ENCODE measurements at regions not wholly inside any gene's neighbourhood (a gene's known extent, or its start where the extent isn't known, plus 50 kb on each side); places are given as distances from the start of the nearest gene placed in this dataset.

DNA sequence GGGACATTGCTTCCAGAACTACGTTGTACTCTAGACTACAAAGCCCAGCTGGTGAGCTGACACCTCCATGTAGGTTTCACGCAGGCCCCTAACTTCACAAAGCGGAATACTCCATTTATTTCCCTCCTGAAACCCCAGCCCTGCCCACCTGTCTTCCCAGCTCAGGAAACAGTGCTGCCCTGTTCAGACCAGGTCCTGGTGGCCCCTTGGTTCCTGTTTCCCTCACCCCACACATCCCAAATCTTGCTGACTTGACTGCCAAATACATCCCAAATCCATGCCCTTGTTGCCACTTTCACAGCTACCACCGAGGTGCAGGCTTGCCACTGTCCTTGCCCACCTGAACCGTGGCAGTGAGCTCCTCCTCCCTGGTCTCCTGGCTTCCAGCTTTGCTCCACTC is 113.1 kb upstream of the PTPN1 start:
- Mint-ChIP-seq H3K4me1 (ENCODE audit: low read depth) (peaks cover 4% of the 10 kb centered on the region), H3K4me3 (no peak overlapping the region), H3K27me3 (ENCODE audit: low read depth) (no peaks in the 10 kb centered on the region), H3K36me3 (ENCODE audit: low read depth) (no peaks in the 10 kb centered on the region), H3K27ac (no peak overlapping the region), H3K9me3 (no peaks in the 10 kb centered on the region)
- DNase-seq (ENCODE audit: low spot score), result no peak

DNA sequence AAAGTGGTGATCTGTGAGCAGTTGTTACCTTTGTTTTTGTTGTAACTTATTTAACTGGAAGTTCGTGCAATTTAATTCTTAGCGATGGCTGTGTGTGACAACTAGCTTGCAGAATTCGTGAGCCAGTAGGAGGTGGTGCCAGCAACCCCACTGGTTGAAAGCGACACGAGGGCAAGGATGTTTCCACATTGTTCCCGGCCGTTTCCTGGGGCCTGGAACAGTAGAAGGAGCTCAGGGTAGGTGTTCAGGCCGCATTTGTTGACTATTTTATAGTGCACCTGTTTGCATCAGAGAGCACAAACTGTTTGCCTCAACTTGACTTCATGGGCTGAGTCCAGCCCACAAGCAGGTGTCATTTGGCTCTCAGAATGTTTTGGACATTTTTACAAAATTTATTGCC is 112.1 kb upstream of the PTPN1 start:
- H3K4me3 Mint-ChIP-seq, result no peak overlapping the region
- H3K4me1 Mint-ChIP-seq (ENCODE audit: low read depth), result no peaks in the 10 kb centered on the region
- no peaks in the 10 kb centered on the region for H3K27me3 Mint-ChIP-seq (ENCODE audit: low read depth)
- H3K9me3 Mint-ChIP-seq, result no peaks in the 10 kb centered on the region
- H3K36me3 Mint-ChIP-seq (ENCODE audit: low read depth), result no peaks in the 10 kb centered on the region
- no peak for DNase-seq (ENCODE audit: low spot score)
- H3K27ac Mint-ChIP-seq, result no peak overlapping the region

- Mint-ChIP-seq H3K4me1 (ENCODE audit: low read depth) (no peaks in the 10 kb centered on the region), H3K4me3 (no peak overlapping the region), H3K27me3 (ENCODE audit: low read depth) (no peaks in the 10 kb centered on the region), H3K27ac (no peak overlapping the region), H3K9me3 (no peaks in the 10 kb centered on the region), H3K36me3 (ENCODE audit: low read depth) (no peaks in the 10 kb centered on the region)
- DNase-seq (ENCODE audit: low spot score), result no peak
Measured at GRCh38 chr20:50398471-50398820, 111.7 kb upstream of the PTPN1 start.

GRCh38 chr20:50398821-50399554 is 111.2 kb upstream of the PTPN1 start:
- DNase-seq (ENCODE audit: low spot score), result no peak
- H3K27me3 Mint-ChIP-seq (ENCODE audit: low read depth), result peaks cover 2% of the 10 kb centered on the region
- H3K36me3 Mint-ChIP-seq (ENCODE audit: low read depth), result no peaks in the 10 kb centered on the region
- H3K27ac Mint-ChIP-seq, result no peak overlapping the region
- no peak overlapping the region for H3K4me3 Mint-ChIP-seq
- H3K4me1 Mint-ChIP-seq (ENCODE audit: low read depth), result no peaks in the 10 kb centered on the region
- H3K9me3 Mint-ChIP-seq, result no peaks in the 10 kb centered on the region

DNA sequence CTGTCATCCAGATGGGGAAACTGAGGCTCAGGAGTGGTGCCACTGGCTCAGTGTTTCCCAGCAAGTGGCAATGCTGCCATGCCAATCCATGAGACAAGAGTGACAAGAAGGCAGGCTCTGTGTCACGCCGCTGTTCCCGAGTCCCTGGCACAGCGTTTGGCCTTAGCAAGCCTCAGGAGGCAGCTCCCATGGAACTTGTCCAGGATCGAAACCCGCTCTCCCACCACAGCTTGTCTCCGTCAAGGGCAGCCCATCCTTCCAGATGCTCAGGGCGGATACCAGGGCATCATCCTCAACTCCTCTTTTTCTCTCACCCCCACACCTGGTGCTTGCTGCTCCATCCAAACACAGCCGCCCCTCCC is 110.6 kb upstream of the PTPN1 start:
- Mint-ChIP-seq H3K9me3 (no peaks in the 10 kb centered on the region), H3K4me3 (no peak overlapping the region), H3K4me1 (ENCODE audit: low read depth) (no peaks in the 10 kb centered on the region), H3K36me3 (ENCODE audit: low read depth) (no peaks in the 10 kb centered on the region), H3K27ac (no peak overlapping the region), H3K27me3 (ENCODE audit: low read depth) (peaks cover 7% of the 10 kb centered on the region)
- DNase-seq (ENCODE audit: low spot score), result no peak

GRCh38 chr20:50399917-50400704 is 110.1 kb upstream of the PTPN1 start:
- Mint-ChIP-seq H3K4me3 (no peak overlapping the region), H3K27me3 (ENCODE audit: low read depth) (peaks cover 7% of the 10 kb centered on the region), H3K4me1 (ENCODE audit: low read depth) (no peaks in the 10 kb centered on the region), H3K9me3 (no peaks in the 10 kb centered on the region), H3K27ac (no peak overlapping the region), H3K36me3 (ENCODE audit: low read depth) (no peaks in the 10 kb centered on the region)
- no peak for DNase-seq (ENCODE audit: low spot score)

DNA sequence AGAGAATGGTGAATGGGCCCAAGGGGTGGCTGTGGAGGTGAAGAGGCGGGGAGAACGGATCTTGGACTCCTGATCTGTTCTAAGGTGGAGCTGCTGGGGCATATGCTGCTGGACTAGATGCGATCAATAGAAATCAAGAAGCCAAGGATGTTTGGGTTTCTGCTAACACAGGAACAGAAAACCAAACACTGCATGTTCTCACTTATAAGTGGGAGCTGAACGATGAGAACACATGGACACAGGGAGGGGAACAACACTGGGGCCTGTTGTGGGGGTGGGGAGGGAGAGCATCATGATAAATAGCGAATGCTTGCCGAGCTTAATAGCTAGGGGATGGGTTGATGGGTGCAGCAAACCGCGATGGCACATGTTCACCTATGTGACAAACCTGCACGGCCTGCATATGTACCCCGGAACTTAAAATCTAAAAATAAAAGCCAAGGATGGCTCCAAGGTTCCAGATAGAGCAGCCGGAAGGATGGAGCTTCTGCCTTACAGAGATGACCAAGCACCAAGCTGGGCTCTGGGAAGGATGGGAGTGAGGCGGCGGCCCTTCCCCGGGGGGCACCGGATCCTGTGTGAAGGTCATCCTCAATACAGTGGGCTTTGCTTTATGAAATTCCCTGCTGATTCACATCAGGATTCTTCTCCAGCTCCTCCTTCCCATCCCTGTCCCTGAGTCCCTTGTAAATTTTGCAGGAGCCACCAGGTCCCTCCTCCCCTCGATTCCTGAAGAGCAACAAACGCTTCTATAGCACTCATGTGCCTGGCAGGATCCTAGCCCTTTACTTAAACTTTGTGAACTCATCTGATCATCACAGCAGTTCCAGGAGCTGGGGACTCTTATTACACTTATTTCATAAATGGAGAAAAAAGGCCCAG is 109.2 kb upstream of the PTPN1 start:
- Mint-ChIP-seq H3K4me1 (ENCODE audit: low read depth) (no peaks in the 10 kb centered on the region), H3K4me3 (no peak overlapping the region), H3K27ac (no peak overlapping the region), H3K27me3 (ENCODE audit: low read depth) (peaks cover 7% of the 10 kb centered on the region), H3K9me3 (no peaks in the 10 kb centered on the region), H3K36me3 (ENCODE audit: low read depth) (no peaks in the 10 kb centered on the region)
- no peak for DNase-seq (ENCODE audit: low spot score)

GRCh38 chr20:50401587-50402418 is 108.4 kb upstream of the PTPN1 start:
- no peak for DNase-seq (ENCODE audit: low spot score)

DNA sequence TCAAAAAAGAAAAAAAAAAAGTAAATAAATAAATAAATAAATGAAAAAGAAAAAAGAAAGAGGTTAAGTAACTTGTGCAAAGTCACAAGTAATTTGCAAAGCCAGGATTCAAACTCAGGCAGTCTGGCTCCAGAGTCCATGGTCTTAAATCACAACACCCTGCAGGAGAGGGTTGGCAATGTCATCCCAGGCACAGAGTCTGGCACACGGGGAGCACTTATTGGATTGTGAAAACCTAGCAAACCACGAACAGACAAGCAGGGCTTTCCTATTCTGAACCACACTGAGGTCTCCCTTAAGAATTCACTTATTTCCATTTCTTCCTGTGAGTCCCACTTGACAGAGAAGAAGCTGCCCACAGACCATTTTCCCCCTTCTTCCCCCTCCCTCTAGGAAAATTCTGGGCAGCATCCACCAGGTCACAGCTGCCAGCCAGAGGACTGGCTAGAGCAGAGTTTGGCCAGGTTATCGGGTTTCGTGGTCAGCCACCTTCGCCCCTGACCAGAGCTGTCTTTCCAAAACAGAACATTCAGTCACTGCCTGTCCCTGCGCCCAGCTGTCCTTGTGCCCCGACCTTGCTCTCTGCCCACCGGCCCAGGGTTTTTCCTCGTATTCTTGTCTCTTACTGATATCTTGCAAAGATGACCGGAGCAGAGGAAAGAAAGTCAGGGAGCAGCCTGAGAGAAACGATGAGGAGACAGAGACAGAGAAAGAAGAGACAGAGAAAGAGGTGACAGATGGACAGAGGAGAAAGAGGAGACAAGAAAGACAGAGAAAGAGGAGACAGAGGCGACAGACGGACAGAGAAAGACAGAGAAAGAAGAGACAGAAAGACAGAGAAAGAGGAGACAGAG is 106.4 kb upstream of the PTPN1 start:
- peaks cover 11% of the 10 kb centered on the region for H3K27me3 Mint-ChIP-seq (ENCODE audit: low read depth)
- H3K9me3 Mint-ChIP-seq, result no peaks in the 10 kb centered on the region
- H3K4me1 Mint-ChIP-seq (ENCODE audit: low read depth), result no peaks in the 10 kb centered on the region
- H3K4me3 Mint-ChIP-seq, result no peak overlapping the region
- H3K27ac Mint-ChIP-seq, result no peak overlapping the region
- DNase-seq (ENCODE audit: low spot score), result no peak
- no peaks in the 10 kb centered on the region for H3K36me3 Mint-ChIP-seq (ENCODE audit: low read depth)

More at GRCh38 chr20:50401587-50402418, 108.4 kb upstream of the PTPN1 start:
- no peaks in the 10 kb centered on the region for H3K9me3 Mint-ChIP-seq
- no peaks in the 10 kb centered on the region for H3K36me3 Mint-ChIP-seq (ENCODE audit: low read depth)
- H3K4me1 Mint-ChIP-seq (ENCODE audit: low read depth), result no peaks in the 10 kb centered on the region
- H3K4me3 Mint-ChIP-seq, result no peak overlapping the region
- H3K27ac Mint-ChIP-seq, result no peak overlapping the region
- peaks cover 7% of the 10 kb centered on the region for H3K27me3 Mint-ChIP-seq (ENCODE audit: low read depth)

DNA sequence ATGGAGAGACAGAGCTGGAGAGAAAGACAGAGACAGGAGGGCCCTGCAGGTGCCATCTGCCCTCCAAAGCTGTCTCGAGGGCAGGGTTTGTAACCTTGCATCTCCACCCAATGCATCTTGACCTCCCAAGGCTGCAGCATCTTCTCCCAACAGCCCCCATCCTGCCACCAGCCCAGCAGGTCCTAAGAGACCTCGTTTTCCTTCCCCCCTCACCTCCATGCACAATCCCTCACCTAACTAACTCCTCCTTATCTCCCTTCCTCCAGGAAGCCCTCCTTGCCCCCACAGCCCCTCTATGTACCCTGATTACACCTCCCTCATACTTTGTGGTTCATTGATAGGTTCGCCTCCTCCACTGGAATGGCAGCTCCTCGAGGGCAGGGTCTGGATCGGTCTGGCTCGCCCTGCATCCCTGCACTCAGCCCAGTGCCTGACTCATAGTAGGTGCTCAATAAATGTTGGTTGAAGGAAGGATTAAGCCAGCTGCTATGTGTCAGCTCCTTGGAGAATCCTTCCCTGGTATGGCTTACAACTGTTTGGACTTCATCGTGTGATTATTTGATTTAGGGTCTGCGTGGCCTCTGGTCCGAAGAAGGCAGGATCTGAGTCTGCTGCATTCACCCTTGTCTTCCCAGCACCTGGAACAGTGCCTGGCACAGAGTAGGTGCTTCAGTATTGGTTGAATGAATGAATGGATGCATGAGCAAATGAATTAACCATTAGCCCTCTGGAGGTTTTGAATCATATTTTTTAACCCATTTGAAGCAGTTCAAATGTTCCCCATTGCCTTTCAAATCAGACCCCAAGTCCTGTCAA is 105.6 kb upstream of the PTPN1 start:
- H3K4me1 Mint-ChIP-seq (ENCODE audit: low read depth), result no peaks in the 10 kb centered on the region
- no peak overlapping the region for H3K27ac Mint-ChIP-seq

DNA sequence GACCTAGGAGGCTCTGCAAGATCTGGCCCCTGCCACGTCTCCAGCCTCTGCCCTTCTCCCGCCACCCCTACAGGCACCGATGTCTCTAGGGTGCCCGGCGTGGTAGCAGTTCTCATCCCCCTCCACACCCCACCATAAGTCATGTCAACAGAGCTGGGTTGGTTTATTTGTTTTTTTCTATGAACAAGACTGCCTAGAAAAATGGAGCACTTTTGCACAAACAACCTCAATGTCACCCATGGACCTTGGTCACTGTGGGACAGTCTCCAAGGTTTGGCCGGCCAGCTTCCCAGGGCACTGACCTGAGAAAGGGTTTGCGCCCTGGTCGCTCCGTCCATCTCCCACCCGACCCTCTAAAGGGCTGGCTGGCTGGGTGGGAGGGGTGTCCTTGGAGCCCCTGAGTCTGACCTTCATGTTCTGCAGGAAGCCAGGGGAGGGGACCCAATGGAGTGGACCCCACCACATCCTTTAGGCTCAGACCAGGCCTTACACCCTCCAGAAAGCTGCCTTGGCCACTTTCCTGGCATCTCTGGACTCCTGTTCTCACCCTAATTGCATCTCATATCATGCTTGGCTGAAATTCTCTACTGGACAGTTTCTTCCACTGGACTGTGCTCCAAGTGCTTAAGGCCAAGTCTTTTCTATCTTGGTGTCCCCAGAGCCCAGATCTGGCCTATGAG is 104.8 kb upstream of the PTPN1 start:
- DNase-seq (ENCODE audit: low spot score), result no peak
- Mint-ChIP-seq H3K27me3 (ENCODE audit: low read depth) (peaks cover 11% of the 10 kb centered on the region), H3K4me3 (no peak overlapping the region), H3K9me3 (no peaks in the 10 kb centered on the region), H3K4me1 (ENCODE audit: low read depth) (no peaks in the 10 kb centered on the region), H3K36me3 (ENCODE audit: low read depth) (no peaks in the 10 kb centered on the region), H3K27ac (no peak overlapping the region)

More for the DNA sequence above, 105.6 kb upstream of the PTPN1 start:
- Mint-ChIP-seq H3K36me3 (ENCODE audit: low read depth) (no peaks in the 10 kb centered on the region), H3K4me3 (no peak overlapping the region), H3K27me3 (ENCODE audit: low read depth) (peaks cover 11% of the 10 kb centered on the region), H3K9me3 (no peaks in the 10 kb centered on the region)
- no peak for DNase-seq (ENCODE audit: low spot score)
